DMS79 treated with DMSO at 0.1 percent for 48 hours (cell line): ENCODE measurements at regions not wholly inside any gene's neighbourhood (a gene's known extent, or its start where the extent isn't known, plus 50 kb on each side); places are given as distances from the start of the nearest gene placed in this dataset.
A peak's percentile ranks its signal among the peaks of the same experiment; 100 is the strongest.
"Not testable (repeated sequence)": the region's sequence is repeated elsewhere in the genome, so short reads cannot be mapped to it uniquely, and the experiment has no call there.

Source experiments
- DNase-seq: peaks from one replicate; lab custom pipeline; 2025; lab: John Stamatoyannopoulos, UW

- DNase-seq, result no peak
Observed at GRCh38 chr21:17738176-17738953, 80.8 kb downstream of the C21orf91 start.

- DNase-seq, result no peak
Observed at GRCh38 chr21:17736072-17736471, 83.1 kb downstream of the C21orf91 start.

- no peak for DNase-seq
Observed at GRCh38 chr21:17733209-17733608, 85.9 kb downstream of the C21orf91 start.

- DNase-seq, result peak; percentile 59
Observed at GRCh38 chr21:17732306-17732705, 86.8 kb downstream of the C21orf91 start.

GRCh38 chr21:17731554-17731953 lies 87.6 kb downstream of the C21orf91 start:
- no peak for DNase-seq

GRCh38 chr21:17730782-17731181 lies 88.4 kb downstream of the C21orf91 start:
- DNase-seq, result no peak

- no peak for DNase-seq
Observed at GRCh38 chr21:17729455-17729854, 89.7 kb downstream of the C21orf91 start.

GRCh38 chr21:17727361-17727760 lies 91.8 kb downstream of the C21orf91 start:
- DNase-seq, result no peak

GRCh38 chr21:17726047-17726829 lies 92.9 kb downstream of the C21orf91 start:
- DNase-seq, result peak; percentile 83

GRCh38 chr21:17725339-17725738 lies 93.8 kb downstream of the C21orf91 start:
- DNase-seq, result peak; percentile 99

GRCh38 chr21:17712887-17713286 lies 100.2 kb upstream of the BTG3 start:
- no peak for DNase-seq

- DNase-seq, result no peak
Observed at GRCh38 chr21:17711896-17712295, 99.2 kb upstream of the BTG3 start.

GRCh38 chr21:17709266-17709611 lies 96.5 kb upstream of the BTG3 start:
- no peak for DNase-seq

- no peak for DNase-seq
Observed at GRCh38 chr21:17708522-17709265, 96.0 kb upstream of the BTG3 start.

- DNase-seq, result no peak
Observed at GRCh38 chr21:17699524-17700189, 87.0 kb upstream of the BTG3 start.

- no peak for DNase-seq
Observed at GRCh38 chr21:17697473-17697872, 84.8 kb upstream of the BTG3 start.

GRCh38 chr21:17694416-17694815 lies 81.7 kb upstream of the BTG3 start:
- not testable (repeated sequence) for DNase-seq

- no peak for DNase-seq
Observed at GRCh38 chr21:17693801-17694200, 81.1 kb upstream of the BTG3 start.

- DNase-seq, result no peak
Observed at GRCh38 chr21:17690078-17690494, 77.4 kb upstream of the BTG3 start.

GRCh38 chr21:17688912-17689874 lies 76.5 kb upstream of the BTG3 start:
- DNase-seq, result peak; percentile 95

GRCh38 chr21:17682924-17683323 lies 70.2 kb upstream of the BTG3 start:
- DNase-seq, result peak; percentile 63
